Endodermal cell (in vitro differentiated cells): ENCODE measurements at regions not wholly inside any gene's neighbourhood (a gene's known extent, or its start where the extent isn't known, plus 50 kb on each side); places are given as distances from the start of the nearest gene placed in this dataset.

ENCODE experiments used
- DNase-seq: peaks from one replicate; pipeline ENCODE4 v3.0.0-alpha.2; 2017
- H3K27ac ChIP-seq: 2 replicates; pipeline ENCODE4 v1.5.1; 2013; ENCODE audit warnings: mild to moderate bottlenecking, low read depth, low read length, moderate library complexity
- H3K27me3 ChIP-seq: 2 replicates; pipeline ENCODE4 v1.6.1; 2013; ENCODE audit warnings: mild to moderate bottlenecking, low read length, moderate library complexity; ENCODE audit not compliant: insufficient read depth, control insufficient read depth, poor library complexity, severe bottlenecking
- H3K36me3 ChIP-seq: 2 replicates; pipeline ENCODE4 v1.7.0; 2013; ENCODE audit warnings: mild to moderate bottlenecking, low read length, moderate library complexity; ENCODE audit not compliant: control insufficient read depth, insufficient read depth
- H3K4me1 ChIP-seq: one replicate; pipeline ENCODE4 v1.7.0; 2013; ENCODE audit warnings: low read length; ENCODE audit not compliant: control insufficient read depth, insufficient read depth
- H3K4me3 ChIP-seq: 2 replicates; pipeline ENCODE4 v1.5.1; 2013; ENCODE audit warnings: mild to moderate bottlenecking, low read length, moderate library complexity
- H3K9ac ChIP-seq: 2 replicates; pipeline ENCODE4 v1.6.1; 2013; ENCODE audit warnings: mild to moderate bottlenecking, low read length, moderate library complexity; ENCODE audit not compliant: poor library complexity, severe bottlenecking; ENCODE audit errors: extremely low read depth
- H3K9me3 ChIP-seq: 2 replicates; pipeline ENCODE4 v1.6.1; 2013; ENCODE audit warnings: mild to moderate bottlenecking, low read length, moderate library complexity; ENCODE audit not compliant: control insufficient read depth
- H3K27ac Mint-ChIP-seq: 2 replicates; pipeline ENCODE4 v1.8.0; 2020; ENCODE audit warnings: mixed read lengths
- H3K27me3 Mint-ChIP-seq: 2 replicates; pipeline ENCODE4 v1.8.0; 2021; ENCODE audit warnings: mild to moderate bottlenecking, mixed read lengths; ENCODE audit not compliant: insufficient read depth
- H3K36me3 Mint-ChIP-seq: 2 replicates; pipeline ENCODE4 v1.8.0; 2020; ENCODE audit warnings: low read depth, mixed read lengths
- H3K4me1 Mint-ChIP-seq: 2 replicates; pipeline ENCODE4 v1.8.0; 2020; ENCODE audit warnings: mixed read lengths
- H3K4me3 Mint-ChIP-seq: 2 replicates; pipeline ENCODE4 v1.8.0; 2020; ENCODE audit warnings: mild to moderate bottlenecking, moderate library complexity, mixed read lengths
- H3K9me3 Mint-ChIP-seq: 2 replicates; pipeline ENCODE4 v1.8.0; 2020; ENCODE audit warnings: mild to moderate bottlenecking, mixed read lengths
- CTCF ChIP-seq: fragments of 200-600 bp; sonication (generic); conservative IDR thresholded peaks from 2 replicates; pipeline ENCODE4 v1.5.0; 2021; ENCODE audit warnings: antibody characterized with exemption, mild to moderate bottlenecking
- WGBS, 2 experiments: methylation state at CpG; one replicate each; pipeline versions ENCODE4 v1.1.5 to v1.1.7; 2013; ENCODE audit warnings: missing lambda C conversion rate in 2 of 2, mixed read lengths in 1 of 2; ENCODE audit not compliant: insufficient coverage in 1 of 2, insufficient read length in 1 of 2; 5-methylcytosine and 5-hydroxymethylcytosine counted together

GRCh38 chr1:78410643-78411042 is 80.1 kb upstream of the PTGFR start:
- H3K27me3 ChIP-seq, result no peaks in the 10 kb centered on the region
- TF ChIP-seq CTCF, result no peak
- no peak overlapping the region for H3K4me3 Mint-ChIP-seq
- DNase-seq, result no peak
- H3K9me3 Mint-ChIP-seq, result peaks cover 9% of the 10 kb centered on the region
- H3K9ac ChIP-seq, result no peak overlapping the region
- H3K9me3 ChIP-seq, result peaks cover 23% of the 10 kb centered on the region
- H3K4me3 ChIP-seq, result no peak overlapping the region
- H3K36me3 Mint-ChIP-seq, result no peaks in the 10 kb centered on the region
- H3K27ac Mint-ChIP-seq, result no peak overlapping the region
- H3K27me3 Mint-ChIP-seq, result peaks cover 6% of the 10 kb centered on the region
- H3K36me3 ChIP-seq, result no peaks in the 10 kb centered on the region
- H3K4me1 Mint-ChIP-seq, result peaks cover 2% of the 10 kb centered on the region
- WGBS, 2 experiments, result 87 to 95% methylated on average over 2 of the region's 2 CpGs
- no peaks in the 10 kb centered on the region for H3K4me1 ChIP-seq
- no peak overlapping the region for H3K27ac ChIP-seq

GRCh38 chr1:78411707-78412106 is 79.1 kb upstream of the PTGFR start:
- WGBS, 2 experiments, result 85% methylated on average over 1 of the region's 3 CpGs; no CpG with 5 or more reads in 1 of the 2 experiments
- peaks cover 6% of the 10 kb centered on the region for H3K27me3 Mint-ChIP-seq

GRCh38 chr1:78415165-78415564 is 75.6 kb upstream of the PTGFR start:
- 92% methylated on average over 1 of the region's 1 CpG; no CpG with 5 or more reads in 1 of the 2 experiments for WGBS, 2 experiments
- Mint-ChIP-seq H3K36me3 (no peaks in the 10 kb centered on the region), H3K4me1 (peaks cover 2% of the 10 kb centered on the region), H3K4me3 (no peak overlapping the region), H3K9me3 (peaks cover 9% of the 10 kb centered on the region), H3K27ac (no peak overlapping the region), H3K27me3 (peaks cover 6% of the 10 kb centered on the region)
- H3K9ac ChIP-seq, result no peak overlapping the region
- H3K9me3 ChIP-seq, result peaks cover 23% of the 10 kb centered on the region
- no peaks in the 10 kb centered on the region for H3K27me3 ChIP-seq
- no peak for TF ChIP-seq CTCF
- H3K4me3 ChIP-seq, result no peak overlapping the region
- H3K27ac ChIP-seq, result no peak overlapping the region
- H3K4me1 ChIP-seq, result no peaks in the 10 kb centered on the region
- no peak for DNase-seq
- H3K36me3 ChIP-seq, result no peaks in the 10 kb centered on the region

More at GRCh38 chr1:78411707-78412106, 79.1 kb upstream of the PTGFR start:
- no peaks in the 10 kb centered on the region for H3K36me3 Mint-ChIP-seq
- peaks cover 23% of the 10 kb centered on the region for H3K9me3 ChIP-seq
- no peak overlapping the region for H3K4me3 ChIP-seq
- no peak for TF ChIP-seq CTCF
- H3K27ac ChIP-seq, result no peak overlapping the region
- no peak for DNase-seq
- H3K4me1 ChIP-seq, result no peaks in the 10 kb centered on the region
- H3K27me3 ChIP-seq, result no peaks in the 10 kb centered on the region
- H3K4me3 Mint-ChIP-seq, result no peak overlapping the region
- peaks cover 2% of the 10 kb centered on the region for H3K4me1 Mint-ChIP-seq
- no peaks in the 10 kb centered on the region for H3K36me3 ChIP-seq
- no peak overlapping the region for H3K27ac Mint-ChIP-seq
- H3K9me3 Mint-ChIP-seq, result peaks cover 9% of the 10 kb centered on the region
- no peak overlapping the region for H3K9ac ChIP-seq
